NOMO-1 treated with DMSO at 0.1 percent for 48 hours (cell line): ENCODE measurements at regions not wholly inside any gene's neighbourhood (a gene's known extent, or its start where the extent isn't known, plus 50 kb on each side); places are given as distances from the start of the nearest gene placed in this dataset.

Source experiments
- DNase-seq: peaks from one replicate; lab custom pipeline; 2025; ENCODE audit not compliant: unreplicated experiment; lab: John Stamatoyannopoulos, UW

- peak; percentile 85 for DNase-seq
Observed at GRCh38 chr2:4134551-4135550, 431.5 kb downstream of the DCDC2C start.

GRCh38 chr2:4135765-4136164, 432.4 kb downstream of the DCDC2C start:
- DNase-seq: no peak

DNA sequence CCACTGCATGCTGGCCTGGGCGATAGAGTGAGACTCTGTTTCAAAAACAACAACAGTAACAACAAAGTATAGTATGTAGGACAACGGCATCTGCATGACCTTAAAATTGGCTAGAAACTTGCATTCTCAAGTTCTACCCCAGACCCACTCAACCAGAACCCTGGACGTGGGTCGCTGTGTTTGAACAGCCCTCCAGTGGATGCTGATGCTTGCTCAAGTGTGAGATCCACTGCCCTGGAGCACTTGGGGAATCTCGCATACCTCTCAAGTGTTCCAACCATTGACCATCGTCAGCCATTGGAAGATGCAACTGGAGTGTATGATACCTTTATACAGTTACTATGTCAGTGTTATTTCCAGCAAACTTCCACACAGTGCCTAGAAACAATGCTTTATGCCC, 435.9 kb downstream of the DCDC2C start:
- no peak for DNase-seq

DNA sequence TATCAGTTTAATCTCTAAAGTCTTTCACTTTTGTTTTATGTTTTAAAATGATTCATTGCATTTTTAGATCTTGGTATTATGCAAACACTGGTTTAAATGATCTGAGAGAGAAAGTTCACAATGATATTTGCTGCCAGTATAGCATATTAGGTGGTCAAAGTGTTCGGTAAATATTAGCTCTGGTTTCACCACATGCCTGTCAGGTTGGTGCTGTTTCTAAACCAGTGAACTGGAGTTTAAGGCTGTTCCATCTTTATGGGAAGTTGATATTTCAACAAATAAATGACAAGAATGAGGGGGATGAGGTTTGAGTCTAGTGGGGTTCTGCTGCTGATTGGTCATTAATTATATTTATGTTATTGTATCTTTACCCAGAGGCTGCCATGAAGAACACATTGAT, 436.4 kb downstream of the DCDC2C start:
- no peak for DNase-seq

GRCh38 chr2:4140281-4140970, 437.1 kb downstream of the DCDC2C start:
- DNase-seq: no peak

DNA sequence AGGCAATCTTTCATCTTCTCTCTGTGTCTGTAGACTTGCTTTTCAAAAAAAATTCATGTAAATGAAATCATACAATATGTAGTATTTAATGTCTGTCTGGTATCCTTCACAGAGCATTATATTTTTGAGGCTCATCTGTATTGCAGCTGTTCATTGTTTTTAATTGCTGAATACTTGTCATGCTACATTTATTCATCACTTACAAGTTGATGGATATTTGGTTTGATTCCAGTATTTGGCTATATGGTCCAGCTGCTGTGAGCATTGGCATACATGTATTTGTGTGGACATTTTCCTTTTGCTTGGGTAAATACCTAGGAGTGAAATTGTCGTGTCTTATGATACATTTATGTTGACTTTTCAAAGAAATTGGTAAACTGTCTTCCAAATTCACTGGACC, 441.4 kb downstream of the DCDC2C start:
- DNase-seq: no peak

- no peak for DNase-seq
Observed at GRCh38 chr2:4151521-4151920, 448.1 kb downstream of the DCDC2C start.

DNA sequence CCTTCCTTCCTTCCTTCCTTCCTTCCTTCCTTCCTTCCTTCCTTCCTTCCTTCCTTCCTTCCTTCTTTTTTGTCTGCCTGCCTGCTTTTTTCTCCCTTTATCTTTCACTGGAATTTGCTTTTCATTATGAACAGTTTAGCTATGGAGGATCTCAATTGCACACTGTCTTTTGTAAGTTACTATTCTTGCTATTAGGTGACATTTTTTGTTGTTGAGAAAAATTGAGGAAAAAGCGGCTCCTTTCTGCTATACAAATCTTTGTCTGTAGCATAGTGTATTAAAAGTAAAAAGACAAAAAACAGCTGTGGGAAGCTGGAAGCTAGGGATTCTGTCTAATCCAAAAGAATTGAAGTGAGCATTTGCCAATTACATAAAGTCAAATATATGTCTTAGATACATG, 448.7 kb downstream of the DCDC2C start:
- DNase-seq: no peak

DNA sequence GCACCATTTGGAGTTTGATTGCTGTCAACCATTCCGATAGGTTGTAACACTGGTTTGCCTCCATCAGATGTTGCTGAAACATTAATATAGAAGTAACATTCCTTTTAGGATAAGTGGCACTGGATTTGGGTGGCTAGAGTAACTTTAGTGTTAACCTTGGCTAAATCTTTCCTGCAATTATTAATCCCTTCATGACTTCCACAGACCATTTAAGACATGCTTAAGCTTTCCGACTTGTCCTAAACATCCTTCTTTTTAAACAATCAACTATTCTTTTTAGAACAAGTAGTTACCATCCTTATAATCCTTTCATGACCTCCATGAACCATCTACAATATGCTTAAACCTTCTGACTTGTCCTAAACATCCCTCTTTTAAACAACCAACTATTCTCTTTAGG, 465.5 kb downstream of the DCDC2C start:
- DNase-seq: no peak

DNA sequence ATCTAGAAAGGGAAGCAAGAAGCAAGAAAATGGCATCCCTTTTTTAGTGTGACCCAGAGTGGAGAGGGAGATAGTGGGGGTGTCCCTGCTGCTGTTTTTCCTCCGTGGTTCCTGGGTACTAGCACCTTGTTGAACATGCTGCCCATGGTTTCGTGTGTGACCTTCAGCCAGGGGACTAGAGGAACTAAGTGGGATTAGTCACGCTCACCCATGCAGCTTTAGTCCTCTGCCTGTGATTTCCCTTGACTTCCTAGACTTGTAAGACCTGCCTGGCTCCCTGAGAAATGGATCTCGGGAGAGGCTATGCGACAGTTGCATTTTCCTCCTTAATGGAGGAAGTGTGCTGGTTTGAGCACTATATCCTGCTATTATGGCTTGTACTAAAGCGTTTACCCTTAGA, 471.4 kb downstream of the DCDC2C start:
- DNase-seq: no peak

DNA sequence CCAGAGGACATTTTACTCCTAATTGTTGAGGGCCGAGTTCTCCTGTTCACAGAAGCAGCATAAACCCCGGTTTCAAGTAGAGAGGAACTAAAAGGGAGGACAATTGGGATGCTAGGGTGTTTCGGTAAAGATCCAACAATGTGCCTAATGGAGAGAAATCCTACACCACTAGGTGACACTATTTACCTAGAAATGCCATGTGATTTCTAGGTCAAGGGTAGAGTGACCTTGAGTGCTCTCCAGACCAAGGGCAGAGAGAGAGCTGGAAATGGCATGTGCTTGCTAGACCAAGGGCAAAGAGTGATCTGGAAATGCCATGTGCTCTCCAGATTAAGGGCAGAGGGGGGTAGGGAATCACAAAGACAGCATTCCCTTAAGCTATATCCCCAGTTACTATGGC, 472.0 kb downstream of the DCDC2C start:
- no peak for DNase-seq

DNA sequence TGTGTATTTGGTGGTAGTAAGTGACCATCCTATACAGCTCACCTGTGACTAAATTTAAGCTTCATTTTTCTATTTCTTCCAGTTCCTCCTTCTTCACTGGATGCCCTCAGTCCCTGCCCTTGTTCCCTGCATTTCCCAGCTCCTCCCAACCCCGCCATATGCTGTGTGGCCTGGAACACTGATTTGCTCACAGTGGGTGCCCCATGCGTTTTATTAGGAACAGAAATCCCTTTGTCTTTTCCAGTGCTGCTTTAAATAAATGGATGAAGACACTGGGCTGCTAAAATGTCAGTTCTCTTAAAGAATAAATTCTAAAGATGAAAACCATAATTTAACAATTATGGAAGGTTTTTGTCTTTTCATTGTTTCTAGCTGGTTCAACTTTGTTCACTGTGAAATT, 477.3 kb downstream of the DCDC2C start:
- DNase-seq: no peak

DNA sequence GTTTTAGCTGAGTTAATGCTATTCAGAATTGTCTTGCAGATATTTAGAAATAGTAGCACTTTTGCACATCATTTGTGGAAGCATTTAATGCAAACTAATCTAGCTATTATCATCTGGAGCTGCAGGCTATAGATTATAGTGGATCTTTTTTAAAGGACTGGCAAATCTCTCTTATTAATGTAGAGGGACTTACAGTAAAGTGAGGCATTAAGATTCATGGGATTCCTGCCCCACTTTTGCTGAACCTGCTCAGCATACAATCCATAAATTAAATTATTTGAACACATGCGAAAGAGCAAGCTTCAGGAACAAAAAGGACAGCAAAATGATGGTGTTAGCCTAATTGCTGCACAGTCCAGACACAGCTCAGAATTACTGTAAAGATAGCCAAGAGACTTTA, 477.7 kb downstream of the DCDC2C start:
- DNase-seq: no peak

- no peak for DNase-seq
Observed at GRCh38 chr2:4188561-4188960, 485.2 kb downstream of the DCDC2C start.

GRCh38 chr2:4190548-4190947, 487.2 kb downstream of the DCDC2C start:
- no peak for DNase-seq

DNA sequence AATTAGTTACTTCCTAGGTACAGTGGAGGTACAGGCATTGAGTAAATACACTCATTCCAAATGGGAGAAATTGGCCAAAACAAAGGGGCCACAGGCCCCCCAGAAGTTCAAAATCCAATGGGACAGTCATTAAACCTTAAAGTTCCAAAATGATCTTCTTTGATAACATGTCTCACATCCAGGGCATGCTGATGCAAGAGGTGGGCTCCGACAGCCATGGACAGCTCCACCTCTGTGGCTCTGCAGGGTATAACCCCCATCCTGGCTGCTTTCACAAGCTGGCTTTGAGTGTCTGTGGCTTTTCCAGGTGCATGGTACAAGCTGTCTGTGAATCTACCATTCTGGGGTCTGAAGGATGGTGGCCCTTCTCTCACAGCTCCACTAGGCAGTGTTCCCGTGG, 488.7 kb downstream of the DCDC2C start:
- DNase-seq: no peak

GRCh38 chr2:4214444-4215205, 511.2 kb downstream of the DCDC2C start:
- no peak for DNase-seq

DNA sequence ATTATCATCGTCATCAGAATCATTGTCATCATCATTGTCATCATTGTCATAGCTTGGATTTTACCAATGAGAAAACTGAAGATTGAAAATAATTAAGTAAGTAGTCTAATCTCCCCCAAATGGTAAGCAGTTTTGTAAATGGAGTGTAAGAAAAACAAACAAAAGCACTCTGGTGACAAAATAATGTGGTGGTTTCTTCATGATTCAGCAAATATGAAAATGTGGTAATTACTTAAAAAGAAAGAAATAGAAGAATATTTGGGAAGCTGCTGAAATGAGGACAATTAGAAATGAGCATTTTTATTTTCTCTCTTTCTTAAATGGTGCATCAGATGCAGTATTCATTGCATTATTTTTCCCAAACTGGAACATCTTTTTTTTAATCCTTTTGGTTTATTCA, 514.4 kb downstream of the DCDC2C start:
- DNase-seq: no peak

DNA sequence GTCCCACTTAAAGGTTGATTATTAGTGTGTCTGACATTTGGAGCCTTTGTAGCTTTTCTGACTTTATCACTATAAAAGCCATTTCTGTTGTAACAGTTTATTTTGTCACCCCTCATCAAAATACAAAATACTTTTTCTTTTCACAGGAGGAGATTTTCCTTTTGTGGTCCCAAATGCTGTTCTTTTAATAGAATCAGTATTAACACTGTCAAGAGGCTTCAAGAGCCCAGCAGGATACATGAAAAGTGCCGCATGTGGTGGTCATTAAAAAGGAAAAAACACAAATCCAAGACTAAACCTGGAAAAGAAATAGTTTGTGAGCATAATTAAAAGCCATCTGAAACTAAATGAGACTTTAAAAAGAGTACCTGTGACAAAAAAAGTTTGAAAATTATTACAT, 515.7 kb downstream of the DCDC2C start:
- no peak for DNase-seq

GRCh38 chr2:4219571-4219970, 516.2 kb downstream of the DCDC2C start:
- no peak for DNase-seq

GRCh38 chr2:4221434-4221833, 518.1 kb downstream of the DCDC2C start:
- no peak for DNase-seq

GRCh38 chr2:4221845-4222244, 518.5 kb downstream of the DCDC2C start:
- no peak for DNase-seq
